Astrocyte (in vitro differentiated cells and primary cell): ENCODE measurements at regions not wholly inside any gene's neighbourhood (a gene's known extent, or its start where the extent isn't known, plus 50 kb on each side); places are given as distances from the start of the nearest gene placed in this dataset.

Experiments
- CTCF ChIP-seq: IDR thresholded peaks from 2 replicates; pipeline ENCODE4 v1.5.1; 2011; ENCODE audit warnings: low read depth, mild to moderate bottlenecking, inconsistent platforms, low read length, moderate library complexity; ENCODE audit not compliant: insufficient read depth
- EZH2 ChIP-seq: IDR thresholded peaks from 2 replicates; pipeline ENCODE4 v1.6.1; 2012; ENCODE audit warnings: mild to moderate bottlenecking, low read length, inconsistent platforms; ENCODE audit not compliant: insufficient read depth

GRCh38 chr3:151998744-151999143 is 125.3 kb downstream of the SUCNR1 start:
- TF ChIP-seq CTCF (no peak), EZH2 (no peak)
